Mesothelial cell of epicardium (in vitro differentiated cells): ENCODE measurements at regions not wholly inside any gene's neighbourhood (a gene's known extent, or its start where the extent isn't known, plus 50 kb on each side); places are given as distances from the start of the nearest gene placed in this dataset.
A peak's percentile ranks its signal among the peaks of the same experiment; 100 is the strongest.
"Not testable (repeated sequence)": the region's sequence is repeated elsewhere in the genome, so short reads cannot be mapped to it uniquely, and the experiment has no call there.

Experiments used
- DNase-seq, 2 experiments: peaks; one replicate each; pipeline ENCODE4 v3.0.0; 2021; ENCODE audit warnings: low spot score in 2 of 2; ENCODE audit not compliant: unreplicated experiment in 2 of 2
- H3K27ac Mint-ChIP-seq: 2 replicates; pipeline ENCODE4 v1.8.0; 2021; ENCODE audit warnings: mixed read lengths
- H3K27me3 Mint-ChIP-seq: 2 replicates; pipeline ENCODE4 v1.8.0; 2021; ENCODE audit warnings: low read depth, mixed read lengths
- H3K36me3 Mint-ChIP-seq: 2 replicates; pipeline ENCODE4 v1.8.0; 2021; ENCODE audit warnings: mixed read lengths
- H3K4me1 Mint-ChIP-seq: 2 replicates; pipeline ENCODE4 v1.8.0; 2021; ENCODE audit warnings: mixed read lengths
- H3K4me3 Mint-ChIP-seq: 2 replicates; pipeline ENCODE4 v1.8.0; 2021; ENCODE audit warnings: mild to moderate bottlenecking, moderate library complexity, mixed read lengths
- H3K9me3 Mint-ChIP-seq: 2 replicates; pipeline ENCODE4 v1.8.0; 2021; ENCODE audit warnings: mixed read lengths
- TF ChIP-seq, protein P1 (sequence below): fragments of 200-600 bp; sonication (generic); IDR thresholded peaks from one replicate; pipeline ENCODE4 v1.5.0; 2021; ENCODE audit warnings: antibody characterized with exemption; ENCODE audit not compliant: unreplicated experiment

DNA sequence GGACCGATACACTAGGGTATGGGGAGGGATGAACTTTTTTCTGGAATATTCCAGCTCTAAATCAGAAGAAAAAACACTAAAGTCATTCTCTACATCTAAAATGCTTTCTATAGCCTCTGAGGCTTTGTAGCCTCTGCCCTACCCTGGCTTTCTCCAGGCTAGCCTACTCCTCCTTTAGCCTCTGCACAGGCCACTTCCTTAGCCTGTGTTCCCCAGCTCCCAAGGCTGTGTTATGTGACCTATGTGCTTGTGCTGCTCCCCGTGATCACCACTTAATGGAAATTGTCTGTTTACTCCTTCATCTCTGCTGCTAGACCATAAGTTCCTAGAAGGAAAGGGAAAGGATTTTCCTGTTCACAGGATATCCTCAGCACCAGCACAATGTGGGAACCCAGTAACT lies 92.8 kb downstream of the SEC16B start:
- Mint-ChIP-seq H3K4me1 (peaks cover 18% of the 10 kb centered on the region), H3K4me3 (no peak overlapping the region), H3K27ac (no peak overlapping the region), H3K36me3 (no peaks in the 10 kb centered on the region), H3K9me3 (peaks cover 3% of the 10 kb centered on the region), H3K27me3 (peaks cover 20% of the 10 kb centered on the region)
- TF ChIP-seq, protein P1, sequence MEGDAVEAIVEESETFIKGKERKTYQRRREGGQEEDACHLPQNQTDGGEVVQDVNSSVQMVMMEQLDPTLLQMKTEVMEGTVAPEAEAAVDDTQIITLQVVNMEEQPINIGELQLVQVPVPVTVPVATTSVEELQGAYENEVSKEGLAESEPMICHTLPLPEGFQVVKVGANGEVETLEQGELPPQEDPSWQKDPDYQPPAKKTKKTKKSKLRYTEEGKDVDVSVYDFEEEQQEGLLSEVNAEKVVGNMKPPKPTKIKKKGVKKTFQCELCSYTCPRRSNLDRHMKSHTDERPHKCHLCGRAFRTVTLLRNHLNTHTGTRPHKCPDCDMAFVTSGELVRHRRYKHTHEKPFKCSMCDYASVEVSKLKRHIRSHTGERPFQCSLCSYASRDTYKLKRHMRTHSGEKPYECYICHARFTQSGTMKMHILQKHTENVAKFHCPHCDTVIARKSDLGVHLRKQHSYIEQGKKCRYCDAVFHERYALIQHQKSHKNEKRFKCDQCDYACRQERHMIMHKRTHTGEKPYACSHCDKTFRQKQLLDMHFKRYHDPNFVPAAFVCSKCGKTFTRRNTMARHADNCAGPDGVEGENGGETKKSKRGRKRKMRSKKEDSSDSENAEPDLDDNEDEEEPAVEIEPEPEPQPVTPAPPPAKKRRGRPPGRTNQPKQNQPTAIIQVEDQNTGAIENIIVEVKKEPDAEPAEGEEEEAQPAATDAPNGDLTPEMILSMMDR = no peak
- no peak for DNase-seq

DNA sequence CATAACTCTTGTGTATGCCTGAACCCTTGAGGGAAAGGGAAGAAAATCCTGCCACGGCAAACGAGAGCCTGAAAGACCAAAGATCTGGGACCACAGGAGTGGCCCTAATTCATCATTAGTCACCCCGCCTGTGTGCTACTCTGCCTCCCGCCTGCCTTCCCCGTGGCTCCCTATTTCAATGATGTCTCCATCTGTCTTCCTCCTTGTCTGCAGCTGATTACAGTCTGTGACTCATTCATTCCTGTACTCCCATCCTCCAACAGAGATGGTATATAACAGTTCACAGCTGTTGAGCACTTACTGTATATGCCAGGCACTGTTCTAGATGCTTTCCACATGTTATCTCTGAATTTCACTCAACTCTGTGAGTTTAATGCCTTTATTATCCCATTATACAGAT lies 96.6 kb downstream of the SEC16B start:
- TF ChIP-seq, protein P1 = no peak
- peaks cover 16% of the 10 kb centered on the region for H3K4me1 Mint-ChIP-seq
- DNase-seq = no peak
- H3K4me3 Mint-ChIP-seq = no peak overlapping the region
- H3K9me3 Mint-ChIP-seq = peaks cover 12% of the 10 kb centered on the region
- peak overlapping the region; percentile 81 for H3K27ac Mint-ChIP-seq
- peaks cover 8% of the 10 kb centered on the region for H3K27me3 Mint-ChIP-seq
- no peaks in the 10 kb centered on the region for H3K36me3 Mint-ChIP-seq

DNA sequence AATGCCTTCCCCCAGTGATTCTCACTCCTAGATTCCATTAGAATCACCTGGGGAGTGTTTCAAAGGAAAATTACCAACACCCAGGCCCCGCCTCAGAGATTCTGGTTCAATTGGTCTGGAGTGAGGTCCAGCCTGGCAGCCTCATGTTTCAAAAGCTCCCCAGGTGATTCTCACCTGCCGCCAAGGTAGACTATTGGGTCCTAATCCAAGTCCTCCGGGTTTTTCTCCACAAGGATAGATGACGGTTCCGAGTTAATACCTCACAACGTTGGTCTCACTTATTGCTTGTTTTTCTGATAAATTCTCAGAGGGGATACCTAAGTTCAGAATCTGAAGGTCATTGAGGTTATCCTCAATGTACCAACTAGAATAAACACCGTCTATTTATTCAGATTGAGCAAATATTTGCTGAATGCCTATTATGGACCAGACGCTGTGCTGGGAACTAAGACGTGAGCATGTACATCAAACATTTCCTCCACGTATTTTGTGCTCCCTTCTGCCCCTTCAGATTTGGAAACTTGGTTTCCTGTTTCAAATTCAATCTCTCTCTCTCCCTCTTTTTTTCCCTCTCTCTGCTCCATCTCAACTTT lies 97.5 kb downstream of the SEC16B start:
- DNase-seq = no peak
- peak overlapping the region; percentile 81 for H3K27ac Mint-ChIP-seq
- H3K9me3 Mint-ChIP-seq = peaks cover 12% of the 10 kb centered on the region
- H3K36me3 Mint-ChIP-seq = no peaks in the 10 kb centered on the region
- TF ChIP-seq, protein P1 = no peak
- peaks cover 16% of the 10 kb centered on the region for H3K4me1 Mint-ChIP-seq
- peaks cover 8% of the 10 kb centered on the region for H3K27me3 Mint-ChIP-seq
- no peak overlapping the region for H3K4me3 Mint-ChIP-seq

DNA sequence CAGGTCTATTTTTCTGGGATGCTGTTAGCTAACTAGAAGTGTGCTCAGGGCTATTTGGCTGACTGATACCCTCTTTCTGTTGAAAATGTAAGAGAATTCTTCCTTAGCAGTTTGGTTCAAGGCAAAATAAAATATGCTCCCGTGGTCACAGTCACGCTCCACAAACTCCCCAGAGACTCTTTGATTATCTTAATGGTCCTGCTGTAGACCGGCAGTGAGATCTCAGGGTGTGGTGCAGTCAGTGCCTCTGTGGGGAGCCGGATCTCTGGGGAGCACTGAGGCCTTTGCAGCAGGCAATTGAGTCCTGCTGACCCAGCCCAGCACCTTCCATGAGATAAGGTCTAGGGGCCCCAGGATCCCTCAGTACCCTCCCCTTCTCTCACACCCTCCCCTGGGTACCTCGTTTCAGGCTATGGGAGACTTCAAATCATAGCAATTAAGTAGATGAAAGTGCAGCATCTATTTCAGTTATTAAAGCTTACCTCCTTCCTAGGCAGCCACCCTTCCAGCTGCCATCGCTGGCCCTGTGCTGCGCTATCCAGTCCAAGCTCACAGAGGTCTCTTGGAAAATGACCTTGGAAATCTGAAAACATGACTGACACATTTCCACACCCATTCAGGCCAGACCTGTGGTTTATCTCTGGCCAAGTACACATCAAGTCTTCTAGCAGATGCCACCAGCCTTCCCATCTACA lies 98.1 kb downstream of the SEC16B start:
- H3K27me3 Mint-ChIP-seq = peaks cover 6% of the 10 kb centered on the region
- H3K4me3 Mint-ChIP-seq = no peak overlapping the region
- H3K9me3 Mint-ChIP-seq = peaks cover 10% of the 10 kb centered on the region
- no peaks in the 10 kb centered on the region for H3K36me3 Mint-ChIP-seq
- peaks cover 16% of the 10 kb centered on the region for H3K4me1 Mint-ChIP-seq
- H3K27ac Mint-ChIP-seq = no peak overlapping the region
- TF ChIP-seq, protein P1 = no peak
- no peak for DNase-seq

DNA sequence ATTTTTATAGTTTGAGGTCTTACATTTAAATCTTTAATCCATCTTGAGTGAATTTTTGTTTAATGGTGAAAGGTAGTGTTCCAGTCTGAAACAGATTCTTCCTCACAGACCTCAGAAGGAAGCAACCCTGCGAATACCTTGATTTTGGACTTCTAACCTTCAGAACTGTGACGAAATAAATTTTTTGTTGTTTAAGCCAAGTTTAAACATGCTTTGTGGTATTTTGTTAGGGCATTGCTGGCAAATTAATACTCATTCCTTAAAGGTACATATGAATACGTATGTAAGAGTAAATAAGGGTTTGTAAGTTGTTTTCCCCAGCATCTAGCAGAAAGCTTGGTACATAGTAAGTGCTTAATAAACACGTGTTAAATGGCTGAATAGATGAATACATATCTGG lies 100.3 kb downstream of the SEC16B start:
- Mint-ChIP-seq H3K4me1 (peaks cover 16% of the 10 kb centered on the region), H3K27me3 (peaks cover 8% of the 10 kb centered on the region), H3K4me3 (no peak overlapping the region), H3K36me3 (no peaks in the 10 kb centered on the region), H3K9me3 (peaks cover 10% of the 10 kb centered on the region), H3K27ac (no peak overlapping the region)
- DNase-seq = no peak
- TF ChIP-seq, protein P1 = no peak

DNA sequence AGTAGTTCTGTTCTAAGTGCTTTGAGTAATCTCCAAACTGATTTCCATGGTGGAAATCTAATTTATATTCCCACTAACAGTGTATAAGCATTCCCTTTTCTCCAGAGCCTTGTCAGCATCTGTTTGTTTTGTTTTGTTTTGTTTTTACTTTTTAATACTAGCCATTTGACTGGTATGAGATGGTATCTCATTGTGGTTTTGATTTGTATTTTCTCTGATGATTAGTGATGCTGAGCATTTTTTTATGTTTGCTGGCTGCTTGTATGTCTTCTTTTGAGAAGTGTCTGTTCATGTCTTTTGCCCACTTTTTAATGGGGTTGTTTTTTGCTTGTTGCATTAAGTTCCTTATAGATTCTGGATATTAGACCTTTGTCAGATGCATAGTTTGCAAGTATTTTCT lies 100.8 kb downstream of the SEC16B start:
- H3K27me3 Mint-ChIP-seq, H3K36me3 Mint-ChIP-seq, H3K9me3 Mint-ChIP-seq, H3K4me3 Mint-ChIP-seq, H3K27ac Mint-ChIP-seq, DNase-seq: not testable (repeated sequence)
- H3K4me1 Mint-ChIP-seq = peaks cover 16% of the 10 kb centered on the region
